ENCODE measurements at regions not wholly inside any gene's neighbourhood (a gene's known extent, or its start where the extent isn't known, plus 50 kb on each side); places are given as distances from the start of the nearest gene placed in this dataset.

DNA sequence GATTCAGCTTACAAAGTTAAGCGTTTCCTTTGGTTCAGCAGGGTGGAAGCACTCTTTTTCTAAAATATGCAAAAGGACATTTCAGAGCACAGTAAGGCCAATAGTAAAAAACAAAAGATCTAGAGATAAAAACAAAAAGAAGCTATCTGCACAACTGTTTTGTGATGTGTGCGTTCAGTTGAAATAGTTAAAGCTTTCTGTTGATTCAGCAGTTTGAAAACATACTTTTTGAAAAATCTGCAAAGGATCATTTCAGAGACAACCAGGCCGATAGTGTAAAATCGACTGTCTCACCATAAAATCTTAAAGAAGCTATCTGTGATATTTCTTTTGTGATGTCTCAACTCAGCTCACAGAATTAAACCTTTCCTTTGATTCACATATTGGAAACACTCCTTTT lies 300.0 kb upstream of the ALG10B start:
- TF ChIP-seq POLR2A (IDR thresholded peaks at IDR 0.05) (no peak), CTCF (IDR thresholded peaks at IDR 0.05) (no peak), EP300 (IDR thresholded peaks at IDR 0.05) (no peak)
- H3K27me3 ChIP-seq, result no peaks in the 10 kb centered on the region
- no peaks in the 10 kb centered on the region for H3K36me3 ChIP-seq
- no peak overlapping the region for H3K27ac ChIP-seq
- H3K4me1 ChIP-seq, result no peaks in the 10 kb centered on the region
- WGBS, 2 donors, result 77 to 78% methylated on average over 4 of the region's 4 CpGs
- H3K4me3 ChIP-seq, result no peak overlapping the region
- DNase-seq (ENCODE audit: low spot score in 2 of 2), result no peak
- peaks cover 0 to 69% (median 7%) of the 10 kb centered on the region in 4 donors for H3K9me3 ChIP-seq

DNA sequence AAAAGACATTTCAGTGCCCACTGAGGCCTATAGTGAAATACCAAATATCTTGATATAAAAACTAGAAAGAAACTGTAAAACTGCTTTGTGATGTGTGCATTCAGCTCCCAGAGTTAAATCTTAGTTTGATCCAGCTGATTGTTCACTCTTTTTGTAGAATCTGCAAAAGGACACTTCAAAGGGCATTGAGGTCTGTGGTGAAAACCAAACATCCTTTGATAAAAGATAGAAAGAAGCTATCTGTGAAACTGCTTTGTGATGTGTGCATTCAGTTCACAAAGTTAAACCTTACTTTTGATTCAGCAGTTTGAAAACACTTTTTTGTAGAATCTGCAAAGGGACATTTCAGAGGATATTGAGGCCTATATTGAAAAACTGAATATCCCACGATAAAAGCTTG lies 290.7 kb upstream of the ALG10B start:
- Histone ChIP-seq H3K27me3 (no peaks in the 10 kb centered on the region), H3K4me1 (no peaks in the 10 kb centered on the region), H3K9me3 (peaks cover 0 to 78% (median 16%) of the 10 kb centered on the region in 4 donors), H3K36me3 (no peaks in the 10 kb centered on the region), H3K27ac (no peak overlapping the region), H3K4me3 (no peak overlapping the region)
- no peak for TF ChIP-seq CTCF (IDR thresholded peaks at IDR 0.05)
- TF ChIP-seq POLR2A (IDR thresholded peaks at IDR 0.05), result no peak
- no peak for TF ChIP-seq EP300 (IDR thresholded peaks at IDR 0.05)
- WGBS, 2 donors, result 33 to 41% methylated on average over 1 of the region's 1 CpG
- DNase-seq (ENCODE audit: low spot score in 2 of 2), result no peak

GRCh38 chr12:38053113-38053512 lies 263.5 kb upstream of the ALG10B start:
- Histone ChIP-seq H3K4me1 (no peaks in the 10 kb centered on the region), H3K9me3 (peaks cover 0 to 52% (median 0%) of the 10 kb centered on the region in 4 donors), H3K27ac (no peak overlapping the region), H3K27me3 (no peaks in the 10 kb centered on the region), H3K36me3 (no peaks in the 10 kb centered on the region), H3K4me3 (no peak overlapping the region)
- TF ChIP-seq EP300 (IDR thresholded peaks at IDR 0.05) (no peak), CTCF (IDR thresholded peaks at IDR 0.05) (no peak), POLR2A (IDR thresholded peaks at IDR 0.05) (no peak)
- no peak for DNase-seq (ENCODE audit: low spot score in 2 of 2)
- WGBS, 2 donors, result 64 to 66% methylated on average over 16 of the region's 16 CpGs

DNA sequence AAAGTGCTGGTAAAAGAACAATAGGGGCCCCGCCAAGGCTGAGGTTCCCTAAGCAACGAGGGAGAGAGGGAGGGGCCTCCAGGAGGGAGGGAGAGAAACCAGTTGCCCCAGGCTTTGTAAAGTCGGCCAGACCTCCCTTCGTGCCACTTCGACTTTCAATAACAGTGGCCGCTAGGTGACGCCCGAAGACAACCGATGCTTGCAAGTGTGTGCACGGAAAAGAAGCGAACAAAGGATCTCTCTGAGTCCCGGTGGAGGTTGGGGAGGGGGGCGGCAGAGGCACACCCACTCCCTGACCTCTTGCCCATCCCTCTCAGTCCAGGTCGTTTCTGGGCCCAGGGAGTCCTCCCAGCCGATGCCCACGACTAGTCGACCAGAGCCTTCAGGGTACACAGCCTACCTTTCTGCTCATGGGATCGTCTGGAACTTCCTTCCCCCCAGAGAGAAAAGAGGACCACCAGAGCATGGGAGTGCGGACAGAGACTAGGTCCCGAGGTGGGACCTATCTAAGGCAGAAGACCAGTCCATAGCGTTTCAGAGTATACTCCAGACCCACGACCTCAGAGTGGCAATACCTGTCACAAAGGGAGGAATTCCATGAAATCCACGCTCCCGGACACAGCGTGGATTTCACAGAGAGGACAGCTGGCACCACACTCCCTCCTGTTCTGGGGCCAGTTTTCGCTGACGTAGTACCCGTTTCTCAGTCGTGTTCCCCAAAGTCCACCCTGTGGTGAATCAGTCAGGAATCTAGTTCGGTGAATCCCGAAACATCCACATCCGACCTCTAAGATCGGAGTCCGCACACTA lies 262.7 kb upstream of the ALG10B start:
- Histone ChIP-seq H3K4me1 (no peaks in the 10 kb centered on the region), H3K27ac (no peak overlapping the region), H3K36me3 (no peaks in the 10 kb centered on the region), H3K4me3 (no peak overlapping the region), H3K27me3 (no peaks in the 10 kb centered on the region), H3K9me3 (peaks cover 0 to 52% (median 0%) of the 10 kb centered on the region in 4 donors)
- TF ChIP-seq CTCF (IDR thresholded peaks at IDR 0.05), result no peak
- TF ChIP-seq EP300 (IDR thresholded peaks at IDR 0.05), result no peak
- TF ChIP-seq POLR2A (IDR thresholded peaks at IDR 0.05), result no peak
- no peak for DNase-seq (ENCODE audit: low spot score in 2 of 2)
- 69 to 73% methylated on average over 34 of the region's 34 CpGs for WGBS, 2 donors

Data from tibial nerve (tissue), 4 donors.